Stimulated activated CD4-positive, alpha-beta T cell treated with anti-CD3 and anti-CD28 coated beads, Interleukin-2, amount 100 ng/mL, for 48 hours (primary cell): ENCODE measurements at regions not wholly inside any gene's neighbourhood (a gene's known extent, or its start where the extent isn't known, plus 50 kb on each side); places are given as distances from the start of the nearest gene placed in this dataset.

ENCODE experiments used
- DNase-seq, 2 donors: peaks; one replicate each; pipeline ENCODE4 v3.0.0-alpha.2; 2020

DNA sequence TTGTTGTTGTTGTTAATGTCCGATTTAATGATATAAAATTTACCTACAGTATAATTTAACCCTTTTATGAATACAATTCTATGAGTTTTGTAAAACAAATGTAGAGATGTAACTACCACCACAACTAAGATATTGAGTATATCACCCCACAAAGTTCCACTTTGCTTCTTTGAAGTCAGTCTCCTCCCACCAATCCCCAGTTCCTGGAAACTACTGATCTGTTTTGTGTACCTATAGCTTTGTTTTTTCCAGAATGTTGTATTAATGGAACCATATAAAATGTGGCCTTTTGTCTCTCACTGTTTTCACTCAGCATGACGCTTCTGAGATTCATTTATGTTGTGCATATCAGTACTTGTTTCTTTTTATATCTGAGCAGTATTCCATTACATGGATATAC lies 52.3 kb upstream of the FAM9C start:
- DNase-seq = no peak

DNA sequence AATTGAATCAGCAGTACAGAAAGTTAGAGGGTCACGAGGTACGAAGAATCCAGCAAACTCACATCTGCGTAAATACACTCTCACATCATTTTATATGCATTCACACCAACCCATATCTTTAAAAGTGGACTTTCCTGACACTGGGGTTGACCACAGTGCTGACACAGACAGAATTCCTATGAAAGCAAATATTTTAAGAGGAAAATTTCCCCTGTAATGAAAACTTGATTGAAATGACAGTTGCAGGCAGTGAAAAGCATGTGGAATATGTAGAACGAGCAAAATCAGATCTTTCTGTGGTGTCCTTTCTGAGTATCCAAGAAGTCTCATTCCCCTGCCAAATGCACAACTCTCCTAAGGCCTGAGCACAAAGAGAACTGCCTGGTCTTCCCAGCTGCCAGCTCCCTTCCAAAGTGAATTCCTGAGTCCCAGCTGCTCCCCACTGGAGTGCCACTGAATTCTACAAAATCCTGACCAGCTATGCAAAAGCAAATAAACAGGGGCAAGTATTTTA lies 50.5 kb upstream of the FAM9C start:
- no peak for DNase-seq

DNA sequence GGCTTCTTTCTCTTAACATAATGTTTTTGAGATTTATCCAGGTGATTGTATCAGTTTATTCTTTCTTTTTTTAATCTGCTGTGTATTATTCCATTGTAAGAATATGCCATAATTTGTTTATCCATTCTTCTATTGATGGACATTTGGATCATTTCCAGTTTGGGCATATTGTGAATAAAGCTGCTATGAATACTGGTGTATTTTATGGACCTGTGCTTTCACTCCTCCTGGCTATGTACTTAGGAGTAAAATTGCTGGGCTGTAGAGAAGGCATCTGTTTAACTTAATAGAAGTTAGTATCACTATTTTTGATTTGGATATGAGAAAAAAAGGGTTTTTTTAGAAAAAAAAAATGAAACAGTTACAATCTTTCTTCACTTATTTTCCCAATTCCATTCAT lies 50.0 kb upstream of the FAM9C start:
- no peak for DNase-seq
